ENCODE measurements at regions not wholly inside any gene's neighbourhood (a gene's known extent, or its start where the extent isn't known, plus 50 kb on each side); places are given as distances from the start of the nearest gene placed in this dataset.

- no peak for DNase-seq
Observed at GRCh38 chr1:173405281-173405680, 71.9 kb upstream of the PRDX6 start.

DNA sequence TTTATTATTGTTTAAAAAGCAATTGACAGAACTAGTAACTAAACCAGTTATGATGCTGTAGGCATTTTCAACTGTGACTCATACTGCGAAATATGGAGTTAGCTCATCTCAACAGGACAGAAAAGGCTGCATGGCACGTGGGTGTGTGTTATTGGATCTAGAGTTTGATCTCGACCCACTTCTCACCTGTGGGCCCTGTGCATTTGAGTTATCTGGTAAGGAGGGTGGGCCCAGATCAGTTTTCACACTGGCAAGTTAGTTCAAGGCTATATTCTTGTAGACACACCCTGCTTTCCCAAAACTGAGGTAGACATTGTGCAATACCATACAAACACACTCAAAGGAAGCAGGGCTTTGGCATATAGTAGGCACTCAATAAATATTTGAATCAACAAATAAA is 71.3 kb upstream of the PRDX6 start:
- DNase-seq, result no peak

DNA sequence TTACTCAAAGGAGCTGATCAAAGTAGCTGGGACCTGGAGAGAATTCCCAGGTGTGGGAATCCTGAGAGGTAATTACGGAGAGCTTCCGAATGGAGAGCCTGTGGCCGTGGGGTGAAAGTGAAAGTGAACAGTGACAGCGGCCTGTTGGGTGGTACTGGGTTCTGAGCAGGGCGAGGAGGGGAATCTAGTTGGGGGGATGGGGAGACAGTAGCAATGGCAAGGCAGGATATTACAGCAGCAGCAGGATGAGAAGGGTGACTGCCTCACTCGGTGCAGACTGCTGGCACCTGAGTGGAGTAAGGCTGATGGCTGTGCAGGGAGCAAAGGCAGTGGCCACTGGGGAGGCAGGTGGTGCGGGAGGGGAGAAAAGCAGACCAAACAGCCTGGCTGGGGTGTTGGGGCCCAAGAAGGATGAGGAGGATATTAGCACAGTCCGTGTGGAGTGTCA is 70.3 kb upstream of the PRDX6 start:
- no peak for DNase-seq

GRCh38 chr1:173407846-173408245 is 69.3 kb upstream of the PRDX6 start:
- DNase-seq, result no peak

DNA sequence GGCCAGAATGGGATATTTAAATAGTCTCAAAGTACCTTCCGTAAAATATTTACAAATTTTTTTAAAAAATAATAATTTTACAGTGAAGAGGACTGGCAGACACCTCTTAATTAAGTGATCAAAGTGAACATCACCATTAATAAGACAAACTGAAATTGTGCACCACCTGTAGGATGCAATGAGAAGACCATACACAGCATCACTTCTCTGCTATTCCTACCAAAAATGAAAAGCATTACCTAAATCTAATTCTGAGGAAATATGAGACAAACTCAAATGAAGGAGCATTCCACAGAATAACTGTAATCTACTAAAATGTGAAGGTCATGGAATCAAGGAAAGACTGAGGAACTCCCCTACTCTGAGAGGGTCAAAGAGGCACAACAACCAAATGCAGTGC is 68.2 kb upstream of the PRDX6 start:
- no peak for DNase-seq

DNA sequence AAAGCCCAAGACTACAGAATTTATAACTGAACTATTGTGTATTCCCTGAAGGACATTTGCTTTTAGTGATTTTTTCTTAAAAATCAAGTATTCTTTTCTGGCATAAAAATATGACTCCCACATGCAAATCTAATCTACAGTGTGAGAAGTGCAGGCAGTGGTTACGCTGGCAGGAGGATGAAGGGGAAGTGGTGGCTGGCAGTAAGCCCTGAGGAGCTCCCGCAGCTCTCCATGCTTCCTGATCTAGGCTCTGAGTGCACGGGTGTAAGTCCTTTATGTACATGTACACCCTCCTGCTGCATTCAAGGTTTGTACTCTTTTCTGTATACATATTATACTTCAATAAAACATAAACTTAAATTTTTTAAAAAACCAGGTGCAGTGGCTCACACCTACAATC is 67.5 kb upstream of the PRDX6 start:
- peak; percentile 67 to 74 for DNase-seq

DNA sequence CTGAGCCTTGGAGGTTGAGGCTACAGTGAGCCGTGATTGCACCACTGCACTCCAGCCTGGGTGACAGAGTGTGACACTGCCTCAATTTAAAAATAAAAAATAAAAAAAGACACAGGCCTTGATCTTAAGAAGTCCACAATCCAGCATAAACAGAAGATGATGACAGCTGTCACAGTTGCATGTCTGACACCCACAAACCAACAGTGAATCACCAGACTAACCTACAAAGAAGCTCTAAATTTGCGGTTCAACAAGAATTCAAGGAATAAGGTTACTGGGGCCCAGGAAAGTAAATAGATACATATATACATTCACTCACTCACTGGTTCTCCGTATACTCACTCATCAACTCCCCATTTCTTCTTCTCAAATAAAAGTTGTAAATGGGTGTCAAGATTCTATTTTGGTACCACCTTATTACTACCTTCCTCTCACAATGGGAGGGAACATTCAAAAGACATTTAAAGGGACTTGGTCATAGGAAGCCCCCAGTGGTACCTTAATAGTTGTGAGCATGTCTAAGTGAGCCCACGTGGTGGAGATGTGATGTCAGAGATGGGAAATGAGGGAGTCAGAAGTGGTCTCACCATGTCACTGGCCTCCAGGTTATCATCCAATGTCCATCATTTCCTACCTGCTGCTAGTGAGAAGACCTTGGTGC is 66.9 kb upstream of the PRDX6 start:
- DNase-seq, result no peak

- peak; percentile 79 to 80 for DNase-seq
Observed at GRCh38 chr1:173410794-173411236, 66.3 kb upstream of the PRDX6 start.

DNA sequence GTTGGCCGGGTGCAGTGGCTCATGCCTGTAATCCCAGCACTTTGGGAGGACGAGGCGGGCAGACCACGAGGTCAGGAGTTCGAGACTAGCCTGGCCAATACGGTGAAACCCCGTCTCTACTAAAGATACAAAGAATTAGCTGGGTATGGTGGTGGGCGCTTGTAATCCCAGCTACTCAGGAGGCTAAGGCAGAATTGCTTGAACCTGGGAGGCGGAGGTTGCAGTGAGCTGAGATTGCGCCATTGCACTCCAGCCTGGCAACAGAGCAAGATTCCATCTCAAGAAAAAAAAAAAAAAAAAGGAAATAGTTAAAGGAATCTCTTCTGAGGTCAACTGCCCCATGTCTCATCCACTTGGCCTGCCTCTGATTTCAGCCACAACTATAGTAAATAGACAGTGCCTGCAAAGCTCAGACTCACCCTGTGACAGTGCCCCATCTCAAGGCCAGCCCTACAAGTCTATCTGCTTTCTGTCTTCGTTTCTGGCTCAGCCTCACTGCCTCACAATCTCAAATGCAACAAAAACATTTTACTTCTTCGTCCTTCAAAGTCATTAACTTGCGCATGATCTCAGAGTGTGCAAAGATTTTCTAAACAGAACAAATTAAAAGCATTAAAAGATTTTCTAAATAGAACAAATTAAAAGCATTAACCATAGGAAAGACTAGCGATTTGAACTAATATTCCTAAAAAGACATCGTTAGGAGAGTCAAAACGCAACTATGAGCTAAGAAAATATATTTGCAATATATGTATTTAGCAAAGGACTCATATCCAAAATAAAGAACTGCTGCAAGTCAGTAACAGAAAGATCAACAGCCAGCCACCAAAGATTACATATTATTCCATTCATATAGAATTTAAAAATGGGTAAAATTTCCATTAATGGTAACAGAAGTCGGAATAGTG is 65.0 kb upstream of the PRDX6 start:
- no peak for DNase-seq

GRCh38 chr1:173413271-173413707 is 63.8 kb upstream of the PRDX6 start:
- peak in 1 of 2 donors; percentile 60 for DNase-seq

DNA sequence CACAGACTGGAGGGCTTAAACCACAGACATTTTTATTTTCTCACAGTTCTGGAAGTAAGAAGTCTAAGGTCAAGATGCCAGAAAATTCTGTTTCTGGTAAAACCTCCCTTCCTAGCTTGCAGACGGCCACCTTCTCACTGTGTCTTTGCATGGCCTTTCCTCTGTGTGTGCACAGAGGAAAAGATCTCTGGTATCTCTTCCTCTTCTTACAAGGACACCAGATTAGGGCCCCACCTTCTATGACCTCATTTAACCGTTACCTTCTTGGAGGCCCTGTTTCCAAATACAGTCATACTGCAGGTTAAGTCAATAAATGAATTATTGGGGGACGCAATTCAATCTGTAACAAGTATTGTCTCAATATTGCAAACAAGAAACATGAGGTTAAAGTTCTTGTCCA is 63.0 kb upstream of the PRDX6 start:
- no peak for DNase-seq

- DNase-seq, result no peak
Observed at GRCh38 chr1:173414539-173415226, 62.5 kb upstream of the PRDX6 start.

GRCh38 chr1:173415490-173415889 is 61.6 kb upstream of the PRDX6 start:
- no peak for DNase-seq

DNA sequence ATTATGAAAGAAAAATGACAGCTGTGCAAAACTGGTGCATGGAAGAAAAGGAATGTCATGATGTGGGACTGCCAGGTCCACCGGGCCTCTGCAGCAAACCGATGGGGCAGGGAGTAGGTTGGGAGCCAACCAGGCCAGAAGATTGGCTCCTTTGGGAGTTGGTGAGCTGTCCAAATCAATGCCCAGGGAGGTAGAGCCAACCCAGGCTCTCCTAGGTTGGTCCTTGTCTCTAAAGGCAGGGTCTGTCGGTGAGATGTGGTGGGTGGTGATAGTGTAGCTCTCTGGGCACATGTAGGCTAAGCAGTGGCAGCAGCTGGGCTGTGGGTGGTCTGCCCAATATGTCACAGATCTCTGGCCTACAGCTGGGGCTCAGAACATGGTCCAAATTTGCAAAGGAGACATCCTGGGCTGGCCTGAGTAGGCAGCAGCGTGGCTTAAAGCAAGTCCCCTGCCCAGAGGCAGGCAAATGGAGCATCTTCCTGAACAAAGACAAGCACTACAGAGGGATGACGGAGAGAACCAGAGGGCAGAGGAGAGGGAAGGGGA is 61.2 kb upstream of the PRDX6 start:
- DNase-seq, result no peak

- no peak for DNase-seq
Observed at GRCh38 chr1:173417563-173417962, 59.6 kb upstream of the PRDX6 start.

GRCh38 chr1:173418107-173418985 is 58.8 kb upstream of the PRDX6 start:
- DNase-seq, result no peak

DNA sequence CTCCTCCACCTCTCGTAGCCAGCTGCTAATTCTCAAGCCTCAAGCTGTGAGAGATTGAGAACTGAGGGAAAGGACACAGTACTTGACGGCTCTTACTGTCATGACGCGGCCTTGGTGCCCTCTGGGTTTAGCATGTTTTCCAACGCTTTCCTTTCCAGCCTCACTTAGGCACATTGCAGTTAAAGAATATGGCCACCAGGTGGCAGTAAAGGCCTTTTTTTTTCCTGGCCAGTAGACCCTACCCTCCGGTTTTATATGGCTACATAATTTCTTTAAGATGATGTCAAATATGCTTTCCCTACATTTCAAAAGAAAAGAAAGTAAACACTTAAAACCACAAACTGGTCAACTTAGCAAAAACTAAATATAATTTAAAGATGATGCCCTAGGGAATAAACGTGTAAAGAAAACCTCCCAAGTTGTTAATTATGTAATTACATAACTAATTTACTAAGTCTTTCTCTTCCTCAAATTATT is 56.8 kb upstream of the PRDX6 start:
- DNase-seq, result peak; percentile 58 to 94

- DNase-seq, result no peak
Observed at GRCh38 chr1:173421286-173421685, 55.8 kb upstream of the PRDX6 start.

- no peak for DNase-seq
Observed at GRCh38 chr1:173421789-173422188, 55.3 kb upstream of the PRDX6 start.

GRCh38 chr1:173422456-173422976 is 54.6 kb upstream of the PRDX6 start:
- DNase-seq, result peak; percentile 88 to 91

DNA sequence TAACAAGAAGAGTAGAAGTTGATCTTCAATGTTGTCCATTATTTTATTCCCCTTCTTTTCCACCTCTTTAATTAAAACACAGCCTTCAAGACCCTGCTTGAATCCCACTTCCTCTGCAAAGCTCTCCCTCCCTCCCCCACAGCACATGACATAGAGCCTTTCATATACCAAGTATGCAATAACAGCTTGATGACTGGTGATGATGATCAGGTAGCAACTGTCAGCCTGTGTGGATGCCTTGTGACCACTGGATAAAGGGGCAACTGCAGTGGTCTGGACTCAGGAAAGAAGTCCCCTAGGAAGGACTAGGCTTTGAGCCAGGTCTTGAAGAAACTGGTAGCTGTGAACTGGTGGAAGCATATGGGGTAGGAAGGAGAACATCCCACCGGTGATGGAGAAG is 53.8 kb upstream of the PRDX6 start:
- DNase-seq, result peak; percentile 18 to 53

DNA sequence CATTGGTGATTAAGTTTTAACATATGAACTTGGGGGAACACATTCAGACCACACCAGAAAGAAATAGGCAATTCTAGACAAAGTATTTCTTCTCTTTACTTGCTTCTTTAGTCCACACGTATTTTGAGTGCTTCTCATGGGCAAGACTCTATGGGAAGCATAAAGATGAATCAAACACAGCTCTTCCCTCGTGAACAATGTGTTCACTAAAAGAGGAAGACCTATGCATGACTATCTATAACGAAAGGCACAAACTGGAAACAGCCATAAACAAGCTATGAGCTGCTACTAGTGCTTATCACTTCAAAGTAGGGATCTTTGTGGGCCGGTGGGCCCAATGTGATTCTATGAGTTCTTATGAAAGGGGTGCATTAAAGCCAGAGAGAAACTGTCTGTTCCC is 53.0 kb upstream of the PRDX6 start:
- peak; percentile 58 to 76 for DNase-seq

All from inflammatory macrophage treated with lipopolysaccharide for 1 hour (primary cell).